SK-N-SH (cell line): ENCODE measurements at regions not wholly inside any gene's neighbourhood (a gene's known extent, or its start where the extent isn't known, plus 50 kb on each side); places are given as distances from the start of the nearest gene placed in this dataset.

ENCODE experiments used
- EP300 ChIP-seq, 2 experiments: IDR thresholded peaks; 2 replicates each; pipeline versions ENCODE4 v1.4.0 to v1.6.1; 2012; ENCODE audit warnings: borderline replicate concordance in 1 of 2, low read depth in 1 of 2, low read length in 1 of 2
- MXI1 ChIP-seq: IDR thresholded peaks from 2 replicates; pipeline ENCODE4 v1.6.1; 2012; ENCODE audit warnings: mild to moderate bottlenecking, low read depth, low read length, improper control_type of control experiment
- NFIC ChIP-seq: IDR thresholded peaks from 2 replicates; pipeline ENCODE4 v1.4.0; 2012; ENCODE audit warnings: borderline replicate concordance
- POLR2AphosphoS5 ChIP-seq: IDR thresholded peaks from 2 replicates; pipeline ENCODE4 v1.6.1; 2012; ENCODE audit warnings: low read depth, low read length
- RAD21 ChIP-seq: IDR thresholded peaks from 2 replicates; pipeline ENCODE4 v1.6.1; 2012; ENCODE audit warnings: mild to moderate bottlenecking, low read length
- SMC3 ChIP-seq: IDR thresholded peaks from 2 replicates; pipeline ENCODE4 v1.6.1; 2012; ENCODE audit warnings: low read depth, low read length, improper control_type of control experiment
- TAF1 ChIP-seq: IDR thresholded peaks from 2 replicates; pipeline ENCODE4 v1.6.1; 2012; ENCODE audit warnings: low read depth, mild to moderate bottlenecking, low read length, moderate library complexity, borderline replicate concordance
- TF ChIP-seq, protein P1 (sequence below): IDR thresholded peaks from 2 replicates; pipeline ENCODE4 v1.6.1; 2012; ENCODE audit warnings: mild to moderate bottlenecking, low read depth, low read length, moderate library complexity
- TF ChIP-seq, protein P2 (sequence below): fragments of 150-350 bp; IDR thresholded peaks from 2 replicates; pipeline ENCODE4 v1.6.1; 2017; ENCODE audit warnings: antibody characterized with exemption, low read length, low read depth, borderline replicate concordance
- TF ChIP-seq, protein P3 (sequence below): fragments of 200-600 bp; sonication (generic); IDR thresholded peaks from 2 replicates; pipeline ENCODE4 v1.6.1; 2017; ENCODE audit warnings: antibody characterized with exemption, mild to moderate bottlenecking, moderate library complexity
- TF ChIP-seq, protein P4 (sequence below): IDR thresholded peaks from 2 replicates; pipeline ENCODE4; 2012
- TF ChIP-seq, protein P5 (sequence below): fragments of 150-350 bp; IDR thresholded peaks from 2 replicates; pipeline ENCODE4 v1.6.1; 2016; ENCODE audit warnings: mild to moderate bottlenecking, low read depth, low read length
- TF ChIP-seq, protein P6 (sequence below): IDR thresholded peaks from 2 replicates; pipeline ENCODE4 v1.4.0; 2012; ENCODE audit warnings: low read depth

DNA sequence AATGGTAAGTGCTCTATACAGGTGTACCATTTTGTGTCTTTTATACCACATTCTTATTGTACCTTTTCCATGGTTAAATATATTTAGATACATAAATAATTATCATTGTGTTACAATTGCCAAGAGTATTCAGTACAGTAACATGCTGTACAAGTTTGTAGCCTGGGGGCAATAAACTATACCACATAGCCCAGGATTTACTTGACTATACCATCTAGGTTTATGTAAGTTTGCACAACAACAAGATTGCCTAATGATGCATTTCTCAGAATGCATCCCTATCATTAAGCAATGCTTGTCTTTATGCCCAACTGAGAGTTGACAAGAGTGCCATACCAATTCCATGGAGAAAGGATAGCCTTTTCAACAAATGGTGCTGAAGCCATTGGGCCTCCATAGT is 136.7 kb upstream of the PJA2 start:
- TF ChIP-seq, protein P1, sequence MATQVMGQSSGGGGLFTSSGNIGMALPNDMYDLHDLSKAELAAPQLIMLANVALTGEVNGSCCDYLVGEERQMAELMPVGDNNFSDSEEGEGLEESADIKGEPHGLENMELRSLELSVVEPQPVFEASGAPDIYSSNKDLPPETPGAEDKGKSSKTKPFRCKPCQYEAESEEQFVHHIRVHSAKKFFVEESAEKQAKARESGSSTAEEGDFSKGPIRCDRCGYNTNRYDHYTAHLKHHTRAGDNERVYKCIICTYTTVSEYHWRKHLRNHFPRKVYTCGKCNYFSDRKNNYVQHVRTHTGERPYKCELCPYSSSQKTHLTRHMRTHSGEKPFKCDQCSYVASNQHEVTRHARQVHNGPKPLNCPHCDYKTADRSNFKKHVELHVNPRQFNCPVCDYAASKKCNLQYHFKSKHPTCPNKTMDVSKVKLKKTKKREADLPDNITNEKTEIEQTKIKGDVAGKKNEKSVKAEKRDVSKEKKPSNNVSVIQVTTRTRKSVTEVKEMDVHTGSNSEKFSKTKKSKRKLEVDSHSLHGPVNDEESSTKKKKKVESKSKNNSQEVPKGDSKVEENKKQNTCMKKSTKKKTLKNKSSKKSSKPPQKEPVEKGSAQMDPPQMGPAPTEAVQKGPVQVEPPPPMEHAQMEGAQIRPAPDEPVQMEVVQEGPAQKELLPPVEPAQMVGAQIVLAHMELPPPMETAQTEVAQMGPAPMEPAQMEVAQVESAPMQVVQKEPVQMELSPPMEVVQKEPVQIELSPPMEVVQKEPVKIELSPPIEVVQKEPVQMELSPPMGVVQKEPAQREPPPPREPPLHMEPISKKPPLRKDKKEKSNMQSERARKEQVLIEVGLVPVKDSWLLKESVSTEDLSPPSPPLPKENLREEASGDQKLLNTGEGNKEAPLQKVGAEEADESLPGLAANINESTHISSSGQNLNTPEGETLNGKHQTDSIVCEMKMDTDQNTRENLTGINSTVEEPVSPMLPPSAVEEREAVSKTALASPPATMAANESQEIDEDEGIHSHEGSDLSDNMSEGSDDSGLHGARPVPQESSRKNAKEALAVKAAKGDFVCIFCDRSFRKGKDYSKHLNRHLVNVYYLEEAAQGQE: no peak
- no peak for TF ChIP-seq NFIC
- no peak for TF ChIP-seq EP300 (IDR thresholded peaks at IDR 0.05; ENCODE audit: borderline replicate concordance in 1 of 2, low read depth in 1 of 2, low read length in 1 of 2)
- TF ChIP-seq, protein P2, sequence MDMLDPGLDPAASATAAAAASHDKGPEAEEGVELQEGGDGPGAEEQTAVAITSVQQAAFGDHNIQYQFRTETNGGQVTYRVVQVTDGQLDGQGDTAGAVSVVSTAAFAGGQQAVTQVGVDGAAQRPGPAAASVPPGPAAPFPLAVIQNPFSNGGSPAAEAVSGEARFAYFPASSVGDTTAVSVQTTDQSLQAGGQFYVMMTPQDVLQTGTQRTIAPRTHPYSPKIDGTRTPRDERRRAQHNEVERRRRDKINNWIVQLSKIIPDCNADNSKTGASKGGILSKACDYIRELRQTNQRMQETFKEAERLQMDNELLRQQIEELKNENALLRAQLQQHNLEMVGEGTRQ: no peak
- TF ChIP-seq, protein P3, sequence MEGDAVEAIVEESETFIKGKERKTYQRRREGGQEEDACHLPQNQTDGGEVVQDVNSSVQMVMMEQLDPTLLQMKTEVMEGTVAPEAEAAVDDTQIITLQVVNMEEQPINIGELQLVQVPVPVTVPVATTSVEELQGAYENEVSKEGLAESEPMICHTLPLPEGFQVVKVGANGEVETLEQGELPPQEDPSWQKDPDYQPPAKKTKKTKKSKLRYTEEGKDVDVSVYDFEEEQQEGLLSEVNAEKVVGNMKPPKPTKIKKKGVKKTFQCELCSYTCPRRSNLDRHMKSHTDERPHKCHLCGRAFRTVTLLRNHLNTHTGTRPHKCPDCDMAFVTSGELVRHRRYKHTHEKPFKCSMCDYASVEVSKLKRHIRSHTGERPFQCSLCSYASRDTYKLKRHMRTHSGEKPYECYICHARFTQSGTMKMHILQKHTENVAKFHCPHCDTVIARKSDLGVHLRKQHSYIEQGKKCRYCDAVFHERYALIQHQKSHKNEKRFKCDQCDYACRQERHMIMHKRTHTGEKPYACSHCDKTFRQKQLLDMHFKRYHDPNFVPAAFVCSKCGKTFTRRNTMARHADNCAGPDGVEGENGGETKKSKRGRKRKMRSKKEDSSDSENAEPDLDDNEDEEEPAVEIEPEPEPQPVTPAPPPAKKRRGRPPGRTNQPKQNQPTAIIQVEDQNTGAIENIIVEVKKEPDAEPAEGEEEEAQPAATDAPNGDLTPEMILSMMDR: no peak
- no peak for TF ChIP-seq RAD21
- TF ChIP-seq, protein P4, sequence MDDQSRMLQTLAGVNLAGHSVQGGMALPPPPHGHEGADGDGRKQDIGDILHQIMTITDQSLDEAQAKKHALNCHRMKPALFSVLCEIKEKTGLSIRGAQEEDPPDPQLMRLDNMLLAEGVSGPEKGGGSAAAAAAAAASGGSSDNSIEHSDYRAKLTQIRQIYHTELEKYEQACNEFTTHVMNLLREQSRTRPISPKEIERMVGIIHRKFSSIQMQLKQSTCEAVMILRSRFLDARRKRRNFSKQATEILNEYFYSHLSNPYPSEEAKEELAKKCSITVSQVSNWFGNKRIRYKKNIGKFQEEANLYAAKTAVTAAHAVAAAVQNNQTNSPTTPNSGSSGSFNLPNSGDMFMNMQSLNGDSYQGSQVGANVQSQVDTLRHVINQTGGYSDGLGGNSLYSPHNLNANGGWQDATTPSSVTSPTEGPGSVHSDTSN: no peak
- no peak for TF ChIP-seq POLR2AphosphoS5
- TF ChIP-seq TAF1: no peak
- no peak for TF ChIP-seq MXI1
- TF ChIP-seq SMC3: no peak
- TF ChIP-seq, protein P5, sequence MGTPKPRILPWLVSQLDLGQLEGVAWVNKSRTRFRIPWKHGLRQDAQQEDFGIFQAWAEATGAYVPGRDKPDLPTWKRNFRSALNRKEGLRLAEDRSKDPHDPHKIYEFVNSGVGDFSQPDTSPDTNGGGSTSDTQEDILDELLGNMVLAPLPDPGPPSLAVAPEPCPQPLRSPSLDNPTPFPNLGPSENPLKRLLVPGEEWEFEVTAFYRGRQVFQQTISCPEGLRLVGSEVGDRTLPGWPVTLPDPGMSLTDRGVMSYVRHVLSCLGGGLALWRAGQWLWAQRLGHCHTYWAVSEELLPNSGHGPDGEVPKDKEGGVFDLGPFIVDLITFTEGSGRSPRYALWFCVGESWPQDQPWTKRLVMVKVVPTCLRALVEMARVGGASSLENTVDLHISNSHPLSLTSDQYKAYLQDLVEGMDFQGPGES: no peak
- TF ChIP-seq, protein P6, sequence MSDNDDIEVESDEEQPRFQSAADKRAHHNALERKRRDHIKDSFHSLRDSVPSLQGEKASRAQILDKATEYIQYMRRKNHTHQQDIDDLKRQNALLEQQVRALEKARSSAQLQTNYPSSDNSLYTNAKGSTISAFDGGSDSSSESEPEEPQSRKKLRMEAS: no peak
